GM21390 (cell line): ENCODE measurements at regions not wholly inside any gene's neighbourhood (a gene's known extent, or its start where the extent isn't known, plus 50 kb on each side); places are given as distances from the start of the nearest gene placed in this dataset.

Experiments
- ATAC-seq: cut with Tn5 transposase; IDR thresholded peaks from one replicate; pipeline ENCODE4 v1.9.1; 2021; ENCODE audit not compliant: unreplicated experiment

DNA sequence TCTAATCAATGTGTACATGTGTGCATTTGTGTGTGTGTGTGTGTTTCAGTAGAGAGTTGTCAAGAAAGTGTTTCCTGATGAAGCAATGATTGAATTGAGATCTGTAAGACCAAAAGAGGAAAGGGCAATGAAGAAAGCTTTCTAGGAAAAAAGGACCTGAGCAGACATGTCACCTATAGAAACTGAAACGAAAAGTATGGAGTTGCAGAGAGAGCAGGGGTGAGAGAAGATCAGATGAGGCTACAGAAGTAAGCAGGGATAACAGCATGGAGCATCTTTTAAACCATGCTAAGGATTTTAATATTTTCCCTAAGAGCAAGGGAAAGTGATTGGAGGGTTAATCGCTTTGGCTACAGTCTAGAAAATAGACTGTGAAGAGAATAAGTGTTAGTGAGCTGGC lies 1459.4 kb upstream of the TENM4 start:
- ATAC-seq, result peak; percentile 69

GRCh38 chr11:80899381-80899780 lies 1458.6 kb upstream of the TENM4 start:
- ATAC-seq, result no peak

GRCh38 chr11:80898910-80899309 lies 1458.1 kb upstream of the TENM4 start:
- ATAC-seq, result no peak

GRCh38 chr11:80886684-80887083 lies 1445.9 kb upstream of the TENM4 start:
- no peak for ATAC-seq

DNA sequence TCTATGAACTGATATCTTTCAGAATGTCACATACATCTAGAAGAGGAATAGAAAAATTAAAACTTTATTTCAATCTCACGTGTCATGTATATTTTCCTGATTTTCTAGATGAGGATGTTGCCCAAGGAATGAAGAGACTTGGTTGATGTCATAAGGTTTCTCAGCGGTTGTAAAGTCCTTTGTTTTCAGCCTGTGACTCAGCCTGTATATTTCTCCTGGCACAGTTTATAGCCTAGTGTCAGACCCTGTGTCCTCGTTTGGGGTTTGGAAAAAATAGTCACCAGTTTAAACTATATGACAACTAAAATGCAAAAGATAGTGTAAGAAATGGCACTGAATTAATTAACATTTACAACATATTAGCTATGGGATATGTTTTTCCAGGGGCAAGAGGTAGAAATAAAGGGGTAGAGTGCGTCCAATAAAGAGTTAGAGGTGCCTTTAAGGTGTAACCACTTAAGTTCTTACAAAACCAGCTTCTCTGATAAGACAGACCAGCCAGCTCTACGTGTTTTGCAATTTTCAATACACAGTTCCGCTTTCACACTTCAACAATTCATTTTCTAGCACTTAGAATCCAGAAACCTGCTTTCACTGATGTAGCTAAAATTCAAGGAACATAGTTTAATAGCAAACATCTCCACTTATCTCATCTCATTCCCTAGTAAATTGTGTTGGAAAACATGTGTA lies 1432.6 kb upstream of the TENM4 start:
- peak; percentile 48 for ATAC-seq

- no peak for ATAC-seq
Observed at GRCh38 chr11:80872116-80872728, 1431.4 kb upstream of the TENM4 start.

- no peak for ATAC-seq
Observed at GRCh38 chr11:80868831-80869230, 1428.0 kb upstream of the TENM4 start.

GRCh38 chr11:80862011-80862410 lies 1421.2 kb upstream of the TENM4 start:
- ATAC-seq, result no peak

DNA sequence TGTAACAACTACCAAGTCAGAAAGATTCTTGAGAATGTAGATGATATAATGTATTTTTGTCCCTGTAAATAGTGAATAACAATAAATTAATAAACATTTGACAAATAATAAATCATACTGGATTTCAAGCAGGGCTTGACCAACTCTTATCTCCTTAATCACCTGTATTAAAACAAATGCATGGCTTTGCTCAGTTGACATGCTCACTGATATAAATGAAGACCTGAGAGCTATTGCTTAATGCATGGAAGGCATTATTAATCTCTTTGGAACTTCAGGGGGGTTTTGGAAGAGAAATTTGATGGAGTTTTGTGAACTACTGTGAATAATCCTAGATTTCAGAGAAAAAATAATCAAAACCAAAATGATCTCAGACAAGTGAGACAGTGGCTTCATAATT lies 1420.4 kb upstream of the TENM4 start:
- no peak for ATAC-seq

- ATAC-seq, result no peak
Observed at GRCh38 chr11:80860632-80861031, 1419.8 kb upstream of the TENM4 start.

- no peak for ATAC-seq
Observed at GRCh38 chr11:80856066-80856465, 1415.2 kb upstream of the TENM4 start.

- no peak for ATAC-seq
Observed at GRCh38 chr11:80855426-80855825, 1414.6 kb upstream of the TENM4 start.

DNA sequence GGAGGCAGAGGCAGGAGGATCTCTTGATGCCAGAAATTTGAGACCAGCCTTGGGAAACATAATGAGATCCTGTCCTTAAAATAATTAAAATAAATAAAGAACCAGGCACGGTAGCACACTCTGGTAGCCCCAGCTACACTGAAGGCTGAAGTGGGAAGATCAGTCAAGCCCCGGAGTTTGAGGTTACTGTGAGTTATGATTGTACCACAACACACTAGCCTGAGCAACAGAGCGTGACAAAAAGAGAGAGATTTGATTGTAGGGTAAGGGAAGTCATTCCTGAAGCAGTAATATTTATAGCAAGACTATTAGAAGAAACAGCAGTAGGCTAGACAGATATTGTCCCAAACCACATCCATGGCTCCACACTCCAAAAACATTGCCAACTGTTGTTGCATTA lies 1408.4 kb upstream of the TENM4 start:
- peak; percentile 46 for ATAC-seq

DNA sequence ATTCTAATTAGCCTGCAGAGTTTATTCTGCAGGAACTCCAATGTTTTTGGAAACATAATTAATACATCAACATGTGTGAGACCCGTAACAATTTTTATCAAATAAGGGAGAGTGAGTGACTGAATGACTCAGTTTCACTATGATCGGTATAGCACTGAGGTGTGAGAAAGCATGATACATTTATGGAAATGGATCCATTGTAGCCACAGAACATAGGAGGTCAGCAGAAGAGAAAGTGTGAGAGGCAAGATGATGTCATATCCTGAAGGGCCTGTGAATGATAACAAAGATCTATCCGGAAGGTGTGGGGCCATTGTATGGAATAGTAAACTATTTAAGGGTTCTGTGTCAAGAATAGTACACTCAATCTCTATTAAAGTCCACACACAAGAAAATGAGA lies 1406.1 kb upstream of the TENM4 start:
- peak; percentile 94 for ATAC-seq

DNA sequence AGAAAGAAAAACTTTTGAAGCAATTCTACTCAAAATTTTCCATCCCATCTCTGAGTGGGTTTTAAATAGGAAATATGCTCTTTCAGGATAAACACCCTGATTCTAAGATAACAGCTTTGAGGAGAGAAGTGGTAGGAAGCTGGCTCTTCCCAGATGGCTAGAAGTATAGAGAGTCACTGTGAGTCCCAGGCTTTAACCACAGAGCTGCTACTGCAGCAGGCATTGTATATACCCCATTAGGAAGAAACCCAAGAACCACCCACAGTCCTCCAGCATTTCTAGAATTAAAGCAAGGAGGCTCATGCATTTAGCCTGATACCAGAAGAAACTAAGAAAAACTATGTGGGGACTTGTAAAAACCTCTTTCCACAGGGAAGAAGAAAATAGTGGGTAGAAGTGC lies 1405.6 kb upstream of the TENM4 start:
- no peak for ATAC-seq

DNA sequence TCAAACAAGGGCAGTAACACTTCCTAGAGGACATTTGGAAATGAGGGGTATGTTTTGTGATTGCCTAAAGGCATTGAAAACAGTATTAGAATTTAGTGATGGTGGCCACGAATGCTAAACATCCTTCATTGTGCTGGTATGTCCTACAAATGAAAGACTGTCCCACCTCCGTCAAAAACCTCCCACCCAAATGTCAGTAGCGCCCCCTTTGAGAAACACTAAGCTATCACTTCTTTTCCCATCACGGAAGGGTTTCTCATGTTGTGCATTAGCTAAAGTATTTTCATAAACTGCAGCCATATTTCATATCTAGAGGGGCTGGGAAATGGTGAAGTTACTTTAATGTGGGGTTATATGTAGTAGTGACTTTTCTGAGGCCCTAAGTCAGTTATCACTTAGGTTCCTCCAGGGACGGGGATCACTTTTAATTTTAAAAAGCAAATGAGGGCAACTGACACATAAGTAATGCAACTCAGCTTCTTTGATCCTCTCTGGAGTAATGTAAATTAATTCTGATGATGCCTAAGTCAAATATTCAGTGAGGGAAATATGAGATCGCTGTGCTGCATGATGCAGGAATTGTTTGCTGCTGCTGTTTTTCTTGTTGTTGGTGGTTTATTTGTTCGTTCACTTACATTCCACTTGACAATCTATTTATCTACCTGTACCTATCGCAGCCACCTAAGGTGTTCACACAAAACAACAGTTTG lies 1403.4 kb upstream of the TENM4 start:
- ATAC-seq, result no peak

DNA sequence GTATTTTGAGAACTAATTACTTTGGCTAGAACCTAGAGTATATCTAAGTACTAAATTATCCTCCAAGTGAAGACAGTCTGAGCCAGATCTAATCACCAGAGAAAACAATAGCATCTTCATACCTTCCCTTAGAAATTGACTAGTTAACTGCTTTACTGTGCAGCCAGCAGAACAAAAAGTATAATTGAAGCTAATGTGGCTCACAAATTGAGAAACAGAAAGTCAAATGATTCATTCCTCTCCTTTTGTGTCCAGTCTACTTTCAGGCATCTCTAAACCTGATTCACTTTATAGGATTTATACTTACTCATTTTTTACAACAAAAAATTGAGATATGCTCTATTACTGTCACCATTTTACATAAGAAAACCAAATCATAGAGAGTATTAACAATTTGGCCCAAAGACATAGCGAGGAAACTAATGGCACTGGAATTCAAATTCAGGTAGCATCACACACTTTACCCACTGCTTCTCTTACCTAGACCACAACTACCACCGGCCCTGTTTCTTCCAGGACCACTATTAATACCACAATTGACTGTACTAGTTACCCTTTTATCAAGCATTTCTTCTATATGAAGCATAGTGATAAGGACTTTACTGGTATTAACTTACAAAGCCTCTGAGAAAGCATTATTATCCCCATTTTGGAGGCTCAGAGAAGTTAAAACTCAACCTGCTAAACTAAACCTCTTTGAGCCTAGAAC lies 1402.6 kb upstream of the TENM4 start:
- peak; percentile 40 for ATAC-seq

DNA sequence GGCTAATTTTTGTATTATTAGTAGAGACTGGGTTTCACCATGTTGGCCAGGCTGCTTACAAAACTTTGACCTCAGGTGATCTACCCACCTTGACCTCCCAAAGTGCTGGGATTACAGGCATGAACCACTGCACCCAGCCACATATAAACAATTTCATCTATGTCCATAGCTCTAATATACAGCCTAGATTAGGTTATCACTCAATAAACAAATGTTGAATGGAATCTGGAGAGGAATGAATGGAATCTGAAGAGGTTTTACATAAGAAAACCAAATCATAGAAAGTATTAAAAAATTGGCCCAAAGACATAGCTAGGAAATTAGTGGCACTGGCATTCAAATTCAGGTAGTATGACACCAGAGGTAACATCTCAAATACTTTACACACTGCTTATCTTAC lies 1401.4 kb upstream of the TENM4 start:
- no peak for ATAC-seq

DNA sequence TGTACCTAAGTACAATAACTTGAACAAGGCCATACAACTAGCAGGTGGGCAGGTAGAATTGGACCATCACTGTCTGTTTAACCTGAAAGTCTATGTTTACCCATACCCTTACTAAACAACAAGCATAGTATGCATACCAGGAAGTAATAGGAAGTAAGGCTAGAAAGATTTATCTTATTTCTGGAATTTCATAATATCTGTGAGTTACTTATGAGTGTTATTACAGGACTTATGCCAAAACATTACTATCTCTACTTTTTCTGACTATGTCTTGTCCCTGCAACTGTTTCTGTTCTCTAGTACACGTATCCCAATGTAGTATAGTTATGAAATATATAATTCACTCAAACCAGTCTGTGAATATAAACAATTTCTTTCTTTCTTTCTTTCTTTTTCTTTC lies 1400.8 kb upstream of the TENM4 start:
- no peak for ATAC-seq

GRCh38 chr11:80838153-80838552 lies 1397.3 kb upstream of the TENM4 start:
- peak; percentile 80 for ATAC-seq

DNA sequence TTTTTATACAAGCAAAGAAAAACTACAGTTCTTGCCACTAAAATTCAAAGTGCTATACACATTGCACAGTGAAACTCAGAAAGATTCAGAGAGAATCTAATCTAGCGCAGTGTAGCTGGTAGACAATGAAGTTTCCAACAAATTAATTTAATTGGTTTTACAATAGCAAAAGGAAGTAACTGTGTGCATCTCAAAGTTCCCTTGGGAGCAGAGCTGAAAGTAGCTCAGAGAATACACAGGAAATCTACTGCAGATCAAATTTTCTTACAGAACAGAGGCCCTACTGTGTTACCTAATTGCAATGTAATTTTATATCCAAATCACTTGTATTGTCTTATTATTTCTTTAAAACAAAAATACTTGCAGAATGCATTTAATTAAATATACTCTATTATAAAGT lies 1396.2 kb upstream of the TENM4 start:
- ATAC-seq, result no peak

GRCh38 chr11:80831374-80831773 lies 1390.5 kb upstream of the TENM4 start:
- ATAC-seq, result no peak
